ENCODE measurements at regions not wholly inside any gene's neighbourhood (a gene's known extent, or its start where the extent isn't known, plus 50 kb on each side); places are given as distances from the start of the nearest gene placed in this dataset.
"Not testable (repeated sequence)": the region's sequence is repeated elsewhere in the genome, so short reads cannot be mapped to it uniquely, and the experiment has no call there.

DNA sequence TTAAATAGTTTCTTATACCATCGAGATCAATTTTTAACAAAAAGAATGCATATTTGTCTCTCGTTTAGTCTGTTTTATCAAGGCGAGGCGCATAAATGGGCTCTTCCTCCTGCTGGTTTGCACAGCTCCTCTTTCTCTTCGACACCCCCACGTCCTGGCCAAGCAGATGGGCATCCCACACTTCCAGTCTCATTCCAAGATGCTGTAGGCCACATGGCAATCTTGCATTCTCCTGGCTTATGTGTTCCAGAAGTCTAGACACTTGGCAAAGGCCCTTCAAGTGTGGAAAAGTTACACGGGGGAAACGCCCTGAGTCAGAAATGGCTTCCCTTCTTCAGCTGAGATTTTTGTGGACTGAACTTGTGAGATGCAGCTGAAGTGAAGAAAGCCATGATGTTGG, 447.1 kb downstream of the QKI start:
- Histone ChIP-seq H3K27me3 (replicated peaks; ENCODE audit: insufficient read depth) (no peaks in the 10 kb centered on the region), H3K27ac (no peak overlapping the region), H3K36me3 (no peaks in the 10 kb centered on the region), H3K9me3 (no peaks in the 10 kb centered on the region), H3K4me3 (no peak overlapping the region), H3K4me1 (replicated peaks) (no peaks in the 10 kb centered on the region)
- intact Hi-C loops (cut with DNase I), result no loop called here
- 92% methylated on average over 8 of the region's 8 CpGs for WGBS
- DNase-seq (ENCODE audit: low spot score), result no peak
- TF ChIP-seq, protein P1, sequence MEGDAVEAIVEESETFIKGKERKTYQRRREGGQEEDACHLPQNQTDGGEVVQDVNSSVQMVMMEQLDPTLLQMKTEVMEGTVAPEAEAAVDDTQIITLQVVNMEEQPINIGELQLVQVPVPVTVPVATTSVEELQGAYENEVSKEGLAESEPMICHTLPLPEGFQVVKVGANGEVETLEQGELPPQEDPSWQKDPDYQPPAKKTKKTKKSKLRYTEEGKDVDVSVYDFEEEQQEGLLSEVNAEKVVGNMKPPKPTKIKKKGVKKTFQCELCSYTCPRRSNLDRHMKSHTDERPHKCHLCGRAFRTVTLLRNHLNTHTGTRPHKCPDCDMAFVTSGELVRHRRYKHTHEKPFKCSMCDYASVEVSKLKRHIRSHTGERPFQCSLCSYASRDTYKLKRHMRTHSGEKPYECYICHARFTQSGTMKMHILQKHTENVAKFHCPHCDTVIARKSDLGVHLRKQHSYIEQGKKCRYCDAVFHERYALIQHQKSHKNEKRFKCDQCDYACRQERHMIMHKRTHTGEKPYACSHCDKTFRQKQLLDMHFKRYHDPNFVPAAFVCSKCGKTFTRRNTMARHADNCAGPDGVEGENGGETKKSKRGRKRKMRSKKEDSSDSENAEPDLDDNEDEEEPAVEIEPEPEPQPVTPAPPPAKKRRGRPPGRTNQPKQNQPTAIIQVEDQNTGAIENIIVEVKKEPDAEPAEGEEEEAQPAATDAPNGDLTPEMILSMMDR (IDR thresholded peaks at IDR 0.05), result no peak
- no peak for TF ChIP-seq POLR2A (IDR thresholded peaks at IDR 0.05)

GRCh38 chr6:163860287-163861081, 446.0 kb downstream of the QKI start:
- Histone ChIP-seq H3K9me3 (no peaks in the 10 kb centered on the region), H3K4me3 (no peak overlapping the region), H3K27ac (no peak overlapping the region), H3K4me1 (replicated peaks) (no peaks in the 10 kb centered on the region), H3K36me3 (no peaks in the 10 kb centered on the region), H3K27me3 (replicated peaks; ENCODE audit: insufficient read depth) (no peaks in the 10 kb centered on the region)
- no peak for DNase-seq (ENCODE audit: low spot score)
- TF ChIP-seq POLR2A (IDR thresholded peaks at IDR 0.05) (no peak), POLR2AphosphoS5 (IDR thresholded peaks at IDR 0.05) (no peak)
- TF ChIP-seq, protein P1 (IDR thresholded peaks at IDR 0.05), result no peak
- intact Hi-C loops (cut with DNase I), result no loop called here
- 45% methylated on average over 12 of the region's 12 CpGs for WGBS

DNA sequence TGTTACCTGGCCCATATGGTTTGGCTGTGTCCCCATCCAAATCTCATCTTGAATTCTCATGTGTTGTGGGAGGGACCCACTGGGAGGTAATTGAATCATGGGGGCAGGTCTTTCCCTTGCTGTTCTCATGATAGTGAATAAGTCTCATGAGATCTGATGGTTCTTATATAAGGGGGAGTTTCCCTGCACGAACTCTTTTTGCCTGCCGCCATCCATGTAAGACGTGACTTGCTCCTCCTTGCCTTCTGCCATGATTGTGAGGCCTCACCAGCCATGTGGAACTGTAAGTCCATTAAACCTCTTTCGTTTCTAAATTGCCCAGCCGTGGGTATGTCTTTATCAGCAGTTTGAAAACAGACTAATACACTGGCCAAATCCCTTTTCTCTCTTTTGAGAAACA, 444.4 kb downstream of the QKI start:
- H3K4me1 ChIP-seq (replicated peaks); DNase-seq (ENCODE audit: low spot score); H3K27ac ChIP-seq; H3K4me3 ChIP-seq; H3K27me3 ChIP-seq (replicated peaks; ENCODE audit: insufficient read depth); H3K36me3 ChIP-seq; intact Hi-C loops (cut with DNase I); H3K9me3 ChIP-seq: not testable (repeated sequence)
- 91% methylated on average over 5 of the region's 5 CpGs for WGBS

DNA sequence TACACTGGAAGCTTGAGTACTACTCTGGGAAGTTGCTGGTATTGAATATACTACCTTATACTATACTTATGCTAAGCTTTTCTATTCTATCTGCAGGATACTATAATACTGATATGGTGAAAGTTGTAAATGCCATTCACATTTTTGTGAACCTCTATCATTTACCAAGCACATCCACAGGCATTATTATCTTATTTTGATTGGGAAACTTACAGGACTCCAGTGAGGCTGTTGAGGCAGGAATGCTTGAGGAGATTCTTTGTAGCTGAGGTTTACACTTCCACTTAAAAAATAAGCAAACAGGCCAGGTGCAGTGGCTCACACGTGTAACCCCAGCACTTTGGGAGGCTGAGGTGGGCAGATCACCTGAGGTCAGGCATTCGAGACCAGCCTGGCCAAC, 442.9 kb downstream of the QKI start:
- WGBS, result 64% methylated on average over 2 of the region's 2 CpGs
- H3K4me3 ChIP-seq, result no peak overlapping the region
- no peak overlapping the region for H3K27ac ChIP-seq
- no peaks in the 10 kb centered on the region for H3K9me3 ChIP-seq
- no peaks in the 10 kb centered on the region for H3K36me3 ChIP-seq
- DNase-seq (ENCODE audit: low spot score), result no peak
- no peaks in the 10 kb centered on the region for H3K4me1 ChIP-seq (replicated peaks)
- intact Hi-C loops (cut with DNase I), result no loop called here
- no peak for TF ChIP-seq POLR2A (IDR thresholded peaks at IDR 0.05)
- no peak for TF ChIP-seq POLR2AphosphoS5 (IDR thresholded peaks at IDR 0.05)
- TF ChIP-seq, protein P1 (IDR thresholded peaks at IDR 0.05), result no peak
- no peaks in the 10 kb centered on the region for H3K27me3 ChIP-seq (replicated peaks; ENCODE audit: insufficient read depth)

DNA sequence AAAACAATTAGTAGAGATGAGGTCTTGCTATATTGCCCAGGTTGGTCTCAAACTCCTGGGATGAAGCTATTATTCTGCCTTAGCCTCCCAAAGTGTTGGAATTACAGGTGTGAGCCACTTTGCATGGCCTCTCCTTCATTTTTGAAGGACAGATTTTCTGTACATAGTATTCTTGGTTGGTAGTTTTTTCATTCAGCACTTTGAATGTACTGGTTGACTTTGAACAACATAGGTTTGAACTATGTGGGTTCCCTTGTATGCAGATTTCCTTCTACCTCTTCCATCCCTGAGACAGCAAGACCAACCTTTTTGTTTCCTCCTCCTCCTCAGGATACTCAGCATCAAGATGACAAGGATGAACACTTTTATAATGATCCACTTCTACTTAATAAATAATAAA, 436.4 kb downstream of the QKI start:
- no peak for DNase-seq (ENCODE audit: low spot score)
- Histone ChIP-seq H3K4me1 (replicated peaks) (no peaks in the 10 kb centered on the region), H3K4me3 (no peak overlapping the region), H3K36me3 (no peaks in the 10 kb centered on the region), H3K27ac (no peak overlapping the region), H3K9me3 (no peaks in the 10 kb centered on the region), H3K27me3 (replicated peaks; ENCODE audit: insufficient read depth) (no peaks in the 10 kb centered on the region)
- intact Hi-C loops (cut with DNase I), result no loop called here
- TF ChIP-seq, protein P1 (IDR thresholded peaks at IDR 0.05), result no peak
- TF ChIP-seq POLR2AphosphoS5 (IDR thresholded peaks at IDR 0.05) (no peak), POLR2A (IDR thresholded peaks at IDR 0.05) (no peak)
